Keratinocyte (primary cell): ENCODE measurements at regions not wholly inside any gene's neighbourhood (a gene's known extent, or its start where the extent isn't known, plus 50 kb on each side); places are given as distances from the start of the nearest gene placed in this dataset.
"Not testable (repeated sequence)": the region's sequence is repeated elsewhere in the genome, so short reads cannot be mapped to it uniquely, and the experiment has no call there.

Source experiments
- DNase-seq: peaks from one replicate; pipeline ENCODE4 v3.0.0-alpha.2; 2011; ENCODE audit warnings: low read depth, missing footprints, low spot score
- FAIRE-seq: peaks from 2 replicates; lab custom pipeline; 2011; peaks lifted over from hg19 to GRCh38; lab: Jason Lieb, UNC
- H2AFZ ChIP-seq: 2 replicates; pipeline ENCODE4 v1.6.0; 2012; ENCODE audit warnings: low read length, control low read depth, inconsistent platforms; ENCODE audit not compliant: control insufficient read depth
- H3K27ac ChIP-seq: 2 replicates; pipeline ENCODE4 v1.5.1; 2011; ENCODE audit warnings: low read length; ENCODE audit not compliant: control insufficient read depth, insufficient read depth
- H3K27me3 ChIP-seq: 3 replicates; pipeline ENCODE4 v1.6.0; 2011; ENCODE audit warnings: low read length; ENCODE audit not compliant: control insufficient read depth, insufficient read depth; ENCODE audit errors: extremely low read depth
- H3K36me3 ChIP-seq, 2 experiments: 2 replicates in 1 of 2; 3 replicates in 1 of 2; pipeline ENCODE4 v1.5.1; 2011; ENCODE audit warnings: low read length in 2 of 2, mild to moderate bottlenecking in 1 of 2; ENCODE audit not compliant: control insufficient read depth in 2 of 2, insufficient read depth in 2 of 2; ENCODE audit errors: extremely low read depth in 1 of 2
- H3K4me1 ChIP-seq: 3 replicates; pipeline ENCODE4 v1.5.1; 2011; ENCODE audit warnings: low read length; ENCODE audit not compliant: control insufficient read depth, insufficient read depth; ENCODE audit errors: extremely low read depth
- H3K4me2 ChIP-seq: 3 replicates; pipeline ENCODE4 v1.6.0; 2011; ENCODE audit warnings: low read depth, low read length; ENCODE audit not compliant: control insufficient read depth, insufficient read depth; ENCODE audit errors: extremely low read depth
- H3K4me3 ChIP-seq, 3 experiments: fragments of 200-600 bp in 1 of 3; sonication (generic) in 1 of 3; 2 replicates in 2 of 3; 3 replicates in 1 of 3; pipeline ENCODE4 v1.5.1; 2011 to 2016; ENCODE audit warnings: low read length in 3 of 3, mild to moderate bottlenecking in 3 of 3, control low read depth in 2 of 3, inconsistent platforms in 1 of 3, low read depth in 1 of 3, mixed read lengths in 1 of 3, mixed run types in 1 of 3, moderate library complexity in 1 of 3; ENCODE audit not compliant: control insufficient read depth in 2 of 3, insufficient read depth in 2 of 3; ENCODE audit errors: extremely low read depth in 1 of 3
- H3K79me2 ChIP-seq: 2 replicates; pipeline ENCODE4 v1.6.0; 2012; ENCODE audit warnings: low read length; ENCODE audit not compliant: control insufficient read depth, insufficient read depth
- H3K9ac ChIP-seq: 3 replicates; pipeline ENCODE4 v1.6.0; 2011; ENCODE audit warnings: low read length; ENCODE audit not compliant: control insufficient read depth, insufficient read depth; ENCODE audit errors: extremely low read depth
- H3K9me1 ChIP-seq: 3 replicates; pipeline ENCODE4 v1.6.0; 2011; ENCODE audit warnings: low read length; ENCODE audit not compliant: control insufficient read depth, insufficient read depth; ENCODE audit errors: extremely low read depth
- H3K9me3 ChIP-seq: 2 replicates; pipeline ENCODE4 v1.5.1; 2012; ENCODE audit warnings: low read depth, low read length; ENCODE audit not compliant: control insufficient read depth
- H4K20me1 ChIP-seq: 3 replicates; pipeline ENCODE4 v1.6.0; 2011; ENCODE audit warnings: low read length; ENCODE audit not compliant: control insufficient read depth, insufficient read depth; ENCODE audit errors: extremely low read depth
- EZH2 ChIP-seq: IDR thresholded peaks from one replicate; pipeline ENCODE4 v1.6.1; 2012; ENCODE audit warnings: inconsistent platforms, mild to moderate bottlenecking, low read length, moderate library complexity
- dilution Hi-C: fragments of 300-500 bp; cut with MboI; formaldehyde crosslinking; loops from one replicate; pipeline ENCODE4 v1.7.0; 2020; ENCODE audit warnings: low sequenced_read_pairs; ENCODE audit not compliant: extremely low pct_ligation_motif_present
- TF ChIP-seq, protein P1 (sequence below), 3 experiments: IDR thresholded peaks in 1 of 3; conservative IDR thresholded peaks in 1 of 3; optimal IDR thresholded peaks in 1 of 3; 2 replicates in 2 of 3; 3 replicates in 1 of 3; pipeline versions ENCODE3 to v1.5.1; 2011; ENCODE audit warnings: low read length in 3 of 3, mild to moderate bottlenecking in 3 of 3, moderate library complexity in 2 of 3, control low read depth in 1 of 3, inconsistent platforms in 1 of 3; ENCODE audit not compliant: insufficient read depth in 2 of 3; ENCODE audit errors: extremely low read depth in 1 of 3

- no peaks in the 10 kb centered on the region for H3K79me2 ChIP-seq
- FAIRE-seq = no peak
Observed at GRCh38 chr13:46463719-46464118, 76.7 kb upstream of the RUBCNL start.

DNA sequence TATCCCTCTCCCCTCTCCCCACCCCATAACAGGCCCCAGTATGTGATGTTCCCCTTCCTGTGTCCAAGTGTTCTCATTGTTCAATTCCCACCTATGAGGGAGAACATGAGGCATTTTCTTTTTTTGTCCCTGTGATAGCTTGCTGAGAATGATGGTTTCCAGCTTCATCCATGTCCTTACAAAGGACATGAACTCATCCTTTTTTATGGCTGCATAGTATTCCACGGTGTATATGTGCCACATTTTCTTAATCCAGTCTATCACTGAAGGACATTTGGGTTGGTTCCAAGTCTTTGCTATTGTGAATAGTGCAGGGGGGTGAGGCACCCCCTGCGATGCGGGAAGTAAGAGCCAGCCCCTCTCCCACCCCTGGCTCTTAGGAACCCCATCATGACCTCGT is 73.2 kb upstream of the RUBCNL start:
- H3K27ac ChIP-seq, H3K4me2 ChIP-seq, H3K4me3 ChIP-seq, FAIRE-seq, DNase-seq, H2AFZ ChIP-seq, H3K4me1 ChIP-seq, H3K27me3 ChIP-seq, H3K9me3 ChIP-seq, H3K36me3 ChIP-seq, dilution Hi-C loops, H3K79me2 ChIP-seq, H3K9me1 ChIP-seq, H3K9ac ChIP-seq, H4K20me1 ChIP-seq: not testable (repeated sequence)

More at GRCh38 chr13:46463719-46464118, 76.7 kb upstream of the RUBCNL start:
- DNase-seq = no peak
- Histone ChIP-seq H3K9ac (no peak overlapping the region), H3K9me1 (no peaks in the 10 kb centered on the region), H3K27me3 (no peaks in the 10 kb centered on the region), H3K9me3 (no peaks in the 10 kb centered on the region), H3K36me3 (no peaks in the 10 kb centered on the region), H3K4me3 (no peak overlapping the region), H3K27ac (no peak overlapping the region), H3K4me2 (no peak overlapping the region), H2AFZ (no peak overlapping the region), H4K20me1 (no peaks in the 10 kb centered on the region), H3K4me1 (no peaks in the 10 kb centered on the region)
- dilution Hi-C loops = no loop called here
- TF ChIP-seq, protein P1, sequence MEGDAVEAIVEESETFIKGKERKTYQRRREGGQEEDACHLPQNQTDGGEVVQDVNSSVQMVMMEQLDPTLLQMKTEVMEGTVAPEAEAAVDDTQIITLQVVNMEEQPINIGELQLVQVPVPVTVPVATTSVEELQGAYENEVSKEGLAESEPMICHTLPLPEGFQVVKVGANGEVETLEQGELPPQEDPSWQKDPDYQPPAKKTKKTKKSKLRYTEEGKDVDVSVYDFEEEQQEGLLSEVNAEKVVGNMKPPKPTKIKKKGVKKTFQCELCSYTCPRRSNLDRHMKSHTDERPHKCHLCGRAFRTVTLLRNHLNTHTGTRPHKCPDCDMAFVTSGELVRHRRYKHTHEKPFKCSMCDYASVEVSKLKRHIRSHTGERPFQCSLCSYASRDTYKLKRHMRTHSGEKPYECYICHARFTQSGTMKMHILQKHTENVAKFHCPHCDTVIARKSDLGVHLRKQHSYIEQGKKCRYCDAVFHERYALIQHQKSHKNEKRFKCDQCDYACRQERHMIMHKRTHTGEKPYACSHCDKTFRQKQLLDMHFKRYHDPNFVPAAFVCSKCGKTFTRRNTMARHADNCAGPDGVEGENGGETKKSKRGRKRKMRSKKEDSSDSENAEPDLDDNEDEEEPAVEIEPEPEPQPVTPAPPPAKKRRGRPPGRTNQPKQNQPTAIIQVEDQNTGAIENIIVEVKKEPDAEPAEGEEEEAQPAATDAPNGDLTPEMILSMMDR (optimal IDR thresholded peaks at IDR 0.05 in 1 of 3, IDR thresholded peaks at IDR 0.05 in 1 of 3, conservative IDR thresholded peaks at IDR 0.05 in 1 of 3; ENCODE audit: extremely low read depth in 1 of 3, insufficient read depth in 2 of 3, low read length in 3 of 3) = no peak
- no peak for TF ChIP-seq EZH2

DNA sequence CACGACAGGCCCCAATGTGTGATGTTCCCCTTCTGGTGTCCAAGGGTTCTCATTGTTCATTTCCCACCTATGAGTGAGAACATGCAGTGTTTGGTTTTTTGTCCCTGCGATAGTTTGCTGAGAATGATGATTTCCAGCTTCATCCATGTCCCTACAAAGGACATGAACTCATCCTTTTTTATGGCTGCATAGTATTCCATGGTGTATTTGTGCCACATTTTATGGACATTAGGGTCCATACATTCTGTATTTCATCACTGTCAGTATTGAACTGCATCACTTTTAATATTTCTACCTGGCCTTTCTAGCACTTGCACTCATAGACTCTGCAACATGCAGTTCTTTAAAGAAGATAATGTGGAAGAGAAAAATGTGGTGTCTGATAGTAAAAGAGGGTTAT is 70.2 kb upstream of the RUBCNL start:
- DNase-seq, H2AFZ ChIP-seq, H3K36me3 ChIP-seq, H3K4me3 ChIP-seq, H3K27me3 ChIP-seq, FAIRE-seq, dilution Hi-C loops, H3K9me1 ChIP-seq, H3K9ac ChIP-seq, H3K4me1 ChIP-seq, H4K20me1 ChIP-seq, H3K27ac ChIP-seq, H3K9me3 ChIP-seq, H3K79me2 ChIP-seq, H3K4me2 ChIP-seq: not testable (repeated sequence)
